ENCODE measurements at regions not wholly inside any gene's neighbourhood (a gene's known extent, or its start where the extent isn't known, plus 50 kb on each side); places are given as distances from the start of the nearest gene placed in this dataset.

GRCh38 chr11:119979701-119980100 lies 158.2 kb downstream of the TRIM29 start:
- no peak for DNase-seq
- no peaks in the 10 kb centered on the region for H3K36me3 ChIP-seq
- intact Hi-C loops (cut with DNase I), result no loop called here
- WGBS, 2 donors, result 68 to 75% methylated on average over 5 of the region's 5 CpGs
- H3K27ac ChIP-seq, result no peak overlapping the region
- no peak for TF ChIP-seq CTCF (IDR thresholded peaks at IDR 0.05)
- peaks cover 0 to 13% (median 0%) of the 10 kb centered on the region in 9 donors for H3K4me1 ChIP-seq
- ATAC-seq, result no peak
- peaks cover 0 to 50% (median 6%) of the 10 kb centered on the region in 7 donors for H3K27me3 ChIP-seq
- no peaks in the 10 kb centered on the region for H3K9me3 ChIP-seq
- H3K4me3 ChIP-seq, result no peak overlapping the region

DNA sequence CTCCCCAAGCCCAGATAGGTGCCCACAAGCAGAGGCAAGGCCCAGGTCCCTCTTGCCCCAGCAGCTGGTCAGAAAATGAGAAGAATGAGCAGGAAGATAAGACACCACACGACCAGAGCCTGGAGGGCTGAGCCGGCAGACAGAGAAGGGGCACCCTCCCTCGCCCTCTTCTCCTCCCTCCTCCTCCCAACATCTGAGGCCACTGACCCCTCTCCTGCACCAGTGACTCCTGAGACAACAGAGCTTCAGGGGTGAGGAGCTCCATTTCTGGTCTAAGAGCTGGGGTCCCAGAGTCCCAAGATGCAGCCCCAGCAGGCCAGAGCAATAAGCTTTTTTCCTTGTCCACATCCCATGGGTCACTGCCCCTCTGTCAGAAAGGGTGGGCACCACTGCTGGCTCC lies 159.2 kb downstream of the TRIM29 start:
- Histone ChIP-seq H3K27me3 (peaks cover 0 to 53% (median 6%) of the 10 kb centered on the region in 7 donors), H3K27ac (no peak overlapping the region), H3K4me3 (no peak overlapping the region), H3K9me3 (no peaks in the 10 kb centered on the region), H3K36me3 (no peaks in the 10 kb centered on the region), H3K4me1 (peaks cover 0 to 21% (median 0%) of the 10 kb centered on the region in 9 donors)
- 71 to 76% methylated on average over 3 of the region's 3 CpGs for WGBS, 2 donors
- intact Hi-C loops (cut with DNase I), result no loop called here
- DNase-seq (no peak), ATAC-seq (no peak)
- no peak for TF ChIP-seq CTCF (IDR thresholded peaks at IDR 0.05)

GRCh38 chr11:119977881-119978280 lies 160.0 kb downstream of the TRIM29 start:
- Histone ChIP-seq H3K27ac (no peak overlapping the region), H3K27me3 (peaks cover 0 to 46% (median 6%) of the 10 kb centered on the region in 7 donors), H3K4me3 (no peak overlapping the region), H3K4me1 (peaks cover 0 to 21% (median 0%) of the 10 kb centered on the region in 9 donors), H3K36me3 (no peaks in the 10 kb centered on the region), H3K9me3 (no peaks in the 10 kb centered on the region)
- DNase-seq (no peak), ATAC-seq (no peak)
- intact Hi-C loops (cut with DNase I), result no loop called here
- TF ChIP-seq CTCF (IDR thresholded peaks at IDR 0.05), result no peak
- 63 to 65% methylated on average over 12 of the region's 12 CpGs for WGBS, 2 donors

- intact Hi-C loops (cut with DNase I), result no loop called here
- 47 to 76% methylated on average over 3 of the region's 3 CpGs for WGBS, 2 donors
- Histone ChIP-seq H3K27ac (no peak overlapping the region), H3K27me3 (peaks cover 0 to 43% (median 6%) of the 10 kb centered on the region in 7 donors), H3K4me1 (peaks cover 0 to 21% (median 0%) of the 10 kb centered on the region in 9 donors), H3K9me3 (no peaks in the 10 kb centered on the region), H3K4me3 (no peak overlapping the region), H3K36me3 (no peaks in the 10 kb centered on the region)
- TF ChIP-seq CTCF (IDR thresholded peaks at IDR 0.05), result no peak
- DNase-seq (no peak), ATAC-seq (no peak)
Observed at GRCh38 chr11:119977561-119977860, 160.4 kb downstream of the TRIM29 start.

Measured in heart right ventricle (tissue), 16 donors.